NCI-H82 treated with DMSO at 0.1 percent for 48 hours (cell line): ENCODE measurements at regions not wholly inside any gene's neighbourhood (a gene's known extent, or its start where the extent isn't known, plus 50 kb on each side); places are given as distances from the start of the nearest gene placed in this dataset.
"Not testable (repeated sequence)": the region's sequence is repeated elsewhere in the genome, so short reads cannot be mapped to it uniquely, and the experiment has no call there.

ENCODE experiments used
- DNase-seq: peaks from one replicate; lab custom pipeline; 2025; ENCODE audit not compliant: unreplicated experiment; lab: John Stamatoyannopoulos, UW

DNA sequence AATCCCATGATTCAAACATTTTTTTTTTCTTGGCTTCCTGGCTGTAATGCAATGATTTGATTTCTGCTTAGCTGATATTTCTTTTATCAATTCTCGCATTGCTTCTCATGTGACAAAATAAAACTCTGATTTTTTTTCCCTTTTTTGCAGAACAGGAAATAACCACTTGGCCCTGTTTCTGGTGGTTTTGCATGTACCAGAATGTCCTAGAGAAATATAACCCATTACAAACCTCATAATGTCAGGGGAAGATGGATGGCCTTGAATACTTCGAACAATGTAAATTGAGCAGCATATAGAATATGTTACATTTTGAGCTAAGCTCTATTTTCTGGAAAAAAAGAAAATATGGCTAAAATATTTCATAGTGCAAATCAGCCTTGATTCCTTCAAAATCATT lies 275.6 kb downstream of the RAP2B start:
- DNase-seq, result no peak

DNA sequence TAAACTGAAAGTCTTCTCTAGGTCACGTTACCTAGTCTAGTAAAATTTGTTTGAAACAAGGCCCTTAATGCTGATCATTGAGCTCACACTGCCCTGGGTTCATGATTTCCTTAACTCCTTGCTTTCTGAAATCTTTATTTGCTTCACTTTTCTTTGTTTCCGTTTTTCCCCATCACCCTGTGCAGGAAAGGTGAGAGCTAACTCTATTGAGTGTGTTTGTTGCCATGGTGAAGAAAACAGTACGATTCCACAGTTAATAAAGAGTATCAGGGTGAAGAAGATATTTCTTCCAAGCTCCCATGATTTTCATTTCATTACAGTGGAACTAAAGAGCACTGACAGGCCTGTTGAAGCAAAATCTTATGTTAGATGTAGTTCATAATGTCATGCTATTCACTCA lies 276.2 kb downstream of the RAP2B start:
- DNase-seq, result no peak

DNA sequence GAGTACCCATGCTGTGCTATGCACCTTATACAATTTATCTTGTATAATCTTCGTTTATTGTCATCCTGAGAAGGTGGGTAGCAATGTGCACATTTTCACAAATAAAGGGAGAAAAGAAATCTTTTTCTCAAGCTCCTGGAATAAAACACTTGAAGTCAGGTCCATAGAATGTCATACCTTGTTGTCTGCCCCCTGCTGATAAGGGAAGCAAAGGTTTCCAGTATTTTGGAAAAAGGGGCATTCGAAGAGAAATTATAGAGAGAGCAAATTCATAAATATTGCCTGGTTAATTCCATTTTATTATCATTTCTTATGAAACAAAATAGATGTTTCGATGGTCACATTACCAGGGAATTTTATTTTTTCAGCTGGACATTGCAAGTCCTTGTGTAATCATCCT lies 277.8 kb downstream of the RAP2B start:
- no peak for DNase-seq

DNA sequence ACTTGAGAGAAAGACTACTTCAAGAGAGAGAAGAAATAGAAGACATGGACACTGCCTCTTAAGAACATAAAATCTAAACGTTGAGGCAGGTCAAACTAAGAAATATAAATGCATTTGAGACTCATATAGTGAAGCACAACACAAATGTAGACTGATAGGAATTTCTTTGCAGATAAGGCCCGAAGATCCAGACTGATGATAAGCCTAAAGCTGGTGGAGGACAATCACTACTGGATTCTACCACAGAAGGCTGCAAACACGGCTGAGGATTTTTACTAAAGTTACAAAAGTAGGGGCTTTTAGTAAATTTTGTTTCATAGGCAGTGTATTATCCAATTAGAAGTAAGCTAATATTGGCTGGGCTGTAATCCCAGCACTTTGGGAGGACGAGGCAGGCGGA lies 278.3 kb downstream of the RAP2B start:
- DNase-seq, result no peak

DNA sequence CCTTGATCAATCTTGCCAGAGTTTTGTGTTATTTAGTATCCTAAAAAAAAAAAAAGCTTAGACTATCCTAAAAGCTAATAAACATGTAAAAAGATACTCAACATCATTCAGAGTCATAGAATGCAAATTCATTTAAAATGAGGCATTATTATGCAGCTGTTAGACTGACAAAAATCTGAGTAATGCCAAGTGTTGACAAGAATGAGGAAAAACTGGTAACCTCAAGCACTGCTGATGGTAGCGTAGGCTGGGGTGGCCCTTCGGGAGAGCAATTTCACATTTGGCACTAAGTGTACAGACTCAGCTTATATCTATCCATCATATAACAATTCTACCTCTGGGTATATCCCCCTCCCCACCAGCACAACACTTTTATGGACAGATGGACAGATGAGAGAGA lies 280.4 kb downstream of the RAP2B start:
- no peak for DNase-seq

DNA sequence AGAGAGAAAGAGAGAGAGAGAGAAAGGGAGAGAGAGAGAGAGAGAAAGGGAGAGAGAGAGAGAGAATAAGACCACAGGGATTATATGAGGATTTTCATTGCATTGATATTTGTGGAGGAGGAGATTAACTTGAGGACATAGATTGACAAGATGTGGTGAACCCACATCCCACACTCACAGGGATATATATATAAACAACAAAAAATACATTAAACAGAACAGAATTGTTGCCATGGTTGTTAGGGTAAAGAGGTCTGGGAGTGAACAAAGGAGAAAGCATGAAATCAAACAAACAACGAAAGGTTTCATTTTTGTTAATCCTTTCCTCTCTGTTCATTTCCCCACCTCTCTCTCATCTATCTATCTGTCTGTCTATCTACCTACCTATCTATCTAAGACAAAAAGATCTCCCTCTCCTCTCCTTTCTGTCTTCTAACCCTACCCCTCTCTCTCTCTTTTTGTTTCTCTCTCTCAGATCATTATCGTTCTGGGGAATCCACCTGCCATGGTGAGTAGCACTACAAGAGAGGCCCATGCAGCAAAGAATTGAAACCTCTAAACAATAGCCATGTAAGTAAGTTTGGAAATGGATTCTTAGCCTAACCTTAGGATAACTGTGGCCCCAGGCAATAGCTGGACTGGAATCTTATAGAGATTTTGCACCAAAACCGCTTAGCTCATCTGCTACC lies 280.9 kb downstream of the RAP2B start:
- DNase-seq, result no peak

- no peak for DNase-seq
Observed at GRCh38 chr3:153443961-153444360, 281.9 kb downstream of the RAP2B start.

GRCh38 chr3:153445817-153446216 lies 283.8 kb downstream of the RAP2B start:
- no peak for DNase-seq

DNA sequence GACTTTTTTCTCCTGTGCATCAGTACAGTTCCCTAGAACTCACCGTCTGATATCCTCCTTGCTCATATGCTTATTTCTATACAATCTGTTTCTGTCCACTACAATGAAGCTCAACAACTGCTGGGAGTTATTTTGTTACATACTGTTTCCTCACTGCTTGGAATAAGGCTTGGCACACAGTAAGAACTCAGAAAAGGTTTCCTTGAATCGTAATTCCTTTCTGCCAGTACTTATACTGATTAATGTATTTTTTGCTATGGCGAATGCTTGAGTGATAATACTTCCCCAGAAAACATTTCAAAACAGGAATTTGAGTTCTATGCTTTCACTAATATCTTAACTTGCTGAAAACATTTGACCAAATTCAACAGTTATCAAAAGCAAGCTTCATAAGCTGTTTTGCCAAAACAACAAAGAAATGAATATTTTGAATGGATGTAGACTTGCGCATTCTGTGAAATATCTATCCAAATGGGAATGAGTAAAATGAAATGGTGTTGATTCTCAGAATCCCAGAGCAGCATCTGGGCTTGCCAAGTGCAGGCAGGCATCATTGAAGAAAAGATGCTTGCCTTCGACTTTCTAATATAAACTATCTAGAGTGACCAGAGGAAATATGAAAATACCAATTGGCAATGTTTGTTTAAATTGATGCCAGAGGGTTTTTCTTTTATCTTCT lies 286.3 kb downstream of the RAP2B start:
- DNase-seq, result no peak

GRCh38 chr3:153456833-153457545 lies 295.0 kb downstream of the RAP2B start:
- DNase-seq, result no peak

DNA sequence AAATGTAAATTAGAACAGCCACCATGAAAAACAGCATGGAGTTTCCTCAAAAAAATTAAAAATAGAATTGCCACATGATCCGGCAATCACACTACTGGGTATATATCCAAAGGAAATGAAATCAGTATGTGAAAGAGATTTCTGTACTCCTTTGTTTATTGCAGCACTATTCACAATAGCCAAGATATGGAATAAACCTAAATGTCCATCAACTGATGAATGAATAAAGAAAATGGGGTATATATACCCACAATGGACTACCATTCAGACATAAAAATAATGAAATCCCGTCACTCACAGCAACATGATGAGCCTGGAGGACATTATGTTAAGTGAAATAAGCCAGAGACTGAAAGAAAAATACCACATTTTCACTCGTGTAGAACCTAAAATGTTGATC lies 296.9 kb downstream of the RAP2B start:
- no peak for DNase-seq

DNA sequence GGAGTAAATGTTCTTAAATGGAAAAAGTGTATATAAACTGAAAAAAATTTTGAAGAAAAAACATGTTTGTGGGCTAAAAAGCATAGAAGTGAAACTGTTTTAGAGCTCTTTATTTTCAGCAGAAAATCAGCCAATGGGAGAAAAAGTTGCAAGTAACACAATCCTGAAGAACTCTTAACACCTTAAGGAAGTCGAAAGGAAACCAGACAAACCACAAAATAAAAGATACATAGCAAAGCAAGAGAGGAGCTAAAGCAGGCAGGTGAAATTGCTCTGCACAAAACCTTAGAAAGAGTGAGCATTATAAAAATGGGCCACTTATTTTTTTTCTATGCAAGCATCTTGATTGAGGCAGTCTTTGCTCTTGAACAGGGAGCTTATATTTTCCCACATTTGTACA lies 300.5 kb downstream of the RAP2B start:
- no peak for DNase-seq

DNA sequence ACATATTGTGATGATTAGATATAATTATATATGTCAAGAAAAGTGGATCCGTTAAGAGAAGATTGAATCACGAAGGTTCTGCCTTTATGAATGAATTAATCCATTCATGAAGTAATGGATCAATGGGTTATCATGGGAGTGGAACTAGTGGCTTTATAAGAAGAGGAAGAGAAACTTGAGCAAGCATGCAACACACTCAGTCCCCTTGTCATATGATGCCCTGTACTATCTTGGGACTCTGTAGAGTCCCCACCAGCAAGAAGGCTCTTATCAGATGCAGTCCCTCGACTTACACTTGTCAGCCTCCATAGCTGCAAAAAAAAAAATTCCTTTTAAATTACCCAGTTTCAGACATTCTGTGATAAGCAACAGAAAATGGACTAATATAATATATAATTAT lies 301.9 kb downstream of the RAP2B start:
- DNase-seq, result no peak

DNA sequence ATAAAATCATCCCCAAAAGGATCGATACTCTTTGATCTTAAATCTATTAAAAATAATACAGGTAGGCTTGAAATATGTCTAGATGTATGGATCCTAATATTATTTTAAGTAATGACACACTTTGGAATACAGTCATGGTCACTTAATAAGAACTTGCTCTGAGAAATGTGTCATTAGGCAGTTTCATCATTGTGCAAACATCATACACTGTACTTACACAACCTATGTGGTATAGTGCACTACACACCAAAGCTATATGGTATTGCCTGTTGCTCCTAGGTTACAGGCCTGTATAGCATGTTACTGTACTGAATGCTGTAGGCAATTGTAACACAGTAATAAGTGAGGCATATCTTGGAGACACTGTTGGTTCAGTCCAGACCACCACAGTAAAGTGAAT lies 307.1 kb downstream of the RAP2B start:
- DNase-seq, result no peak

- no peak for DNase-seq
Observed at GRCh38 chr3:153484842-153485241, 322.8 kb downstream of the RAP2B start.

DNA sequence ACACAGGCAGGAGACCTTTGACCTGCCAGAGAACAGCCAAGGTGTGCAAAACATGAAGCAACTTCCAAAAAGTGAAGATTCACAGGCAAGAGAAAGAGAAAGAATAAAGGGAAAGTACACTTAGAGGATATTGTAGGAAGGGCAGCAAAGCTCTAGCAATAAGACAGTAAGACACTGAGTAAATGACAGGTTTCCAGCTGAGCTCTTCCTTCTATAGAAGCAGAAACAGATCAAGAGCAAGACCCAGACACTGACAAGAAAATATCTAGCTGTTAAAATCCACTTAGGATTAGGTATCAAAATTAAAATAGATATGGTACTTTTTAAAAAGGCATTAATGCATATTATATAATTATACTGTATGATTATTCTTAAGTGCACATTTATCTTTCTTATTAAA lies 333.4 kb downstream of the RAP2B start:
- DNase-seq, result peak; percentile 5

- DNase-seq, result no peak
Observed at GRCh38 chr3:153502682-153503081, 340.7 kb downstream of the RAP2B start.

DNA sequence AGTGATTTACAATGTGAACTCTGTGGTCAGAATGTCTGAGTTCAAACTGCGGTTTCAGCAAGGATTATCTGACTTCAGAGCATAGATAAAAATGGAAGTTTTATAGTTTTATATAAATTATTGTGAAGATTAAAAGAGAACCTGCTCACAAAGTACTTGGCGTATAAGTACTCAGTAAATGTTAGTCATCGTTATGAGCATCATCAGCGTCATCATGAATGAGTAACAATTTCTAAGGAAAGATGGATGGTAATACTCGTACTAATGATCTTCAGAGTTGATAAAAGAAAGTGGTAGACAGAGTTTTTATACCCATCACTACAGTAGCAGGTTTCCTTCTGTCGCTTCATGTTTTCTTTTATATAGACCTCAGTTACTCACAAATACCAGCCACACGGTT lies 341.8 kb downstream of the RAP2B start:
- DNase-seq, result no peak

DNA sequence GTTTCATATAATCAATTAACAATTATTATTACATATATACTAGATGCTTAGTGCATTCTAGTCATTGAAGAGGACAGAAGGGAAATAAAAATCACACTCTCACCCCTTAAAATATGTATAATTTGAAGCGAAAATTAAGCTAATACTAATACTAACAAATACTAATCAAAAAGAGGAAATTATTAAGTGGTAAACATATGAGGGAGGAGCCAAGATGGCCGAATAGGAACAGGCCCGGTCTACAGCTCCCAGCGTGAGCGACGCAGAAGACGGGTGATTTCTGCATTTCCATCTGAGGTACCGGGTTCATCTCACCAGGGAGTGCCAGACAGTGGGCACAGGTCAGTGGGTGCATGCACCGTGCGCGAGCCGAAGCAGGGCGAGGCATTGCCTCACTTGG lies 344.2 kb downstream of the RAP2B start:
- not testable (repeated sequence) for DNase-seq

DNA sequence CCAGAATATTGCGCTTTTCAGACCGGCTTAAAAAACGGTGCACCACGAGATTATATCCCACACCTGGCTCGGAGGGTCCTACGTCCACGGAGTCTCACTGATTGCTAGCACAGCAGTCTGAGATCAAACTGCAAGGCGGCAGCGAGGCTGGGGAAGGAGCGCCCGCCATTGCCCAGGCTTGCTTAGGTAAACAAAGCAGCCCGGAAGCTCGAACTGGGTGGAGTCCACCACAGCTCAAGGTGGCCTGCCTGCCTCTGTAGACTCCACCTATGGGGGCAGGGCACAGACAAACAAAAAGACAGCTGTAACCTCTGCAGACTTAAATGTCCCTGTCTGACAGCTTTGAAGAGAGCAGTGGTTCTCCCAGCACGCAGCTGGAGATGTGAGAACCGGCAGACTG lies 344.7 kb downstream of the RAP2B start:
- not testable (repeated sequence) for DNase-seq

DNA sequence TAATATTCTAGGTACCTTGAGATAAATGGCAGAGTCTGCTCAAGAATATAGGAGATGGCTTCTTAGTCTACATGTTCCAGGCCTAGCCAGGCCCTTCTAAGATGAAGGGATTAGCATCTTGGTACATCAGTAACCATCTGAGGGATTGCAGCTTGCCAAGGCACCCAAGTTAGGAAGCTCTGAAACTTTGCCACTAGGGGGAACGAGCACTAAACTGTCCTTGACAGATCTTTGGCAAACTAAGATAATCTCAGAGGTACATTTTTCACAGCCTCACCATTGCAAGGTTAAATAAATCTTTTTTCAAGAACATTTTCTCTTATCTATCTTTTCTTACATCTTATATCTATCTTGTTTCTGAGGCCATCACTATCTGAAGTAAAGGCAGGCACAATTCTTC lies 351.2 kb downstream of the RAP2B start:
- no peak for DNase-seq

DNA sequence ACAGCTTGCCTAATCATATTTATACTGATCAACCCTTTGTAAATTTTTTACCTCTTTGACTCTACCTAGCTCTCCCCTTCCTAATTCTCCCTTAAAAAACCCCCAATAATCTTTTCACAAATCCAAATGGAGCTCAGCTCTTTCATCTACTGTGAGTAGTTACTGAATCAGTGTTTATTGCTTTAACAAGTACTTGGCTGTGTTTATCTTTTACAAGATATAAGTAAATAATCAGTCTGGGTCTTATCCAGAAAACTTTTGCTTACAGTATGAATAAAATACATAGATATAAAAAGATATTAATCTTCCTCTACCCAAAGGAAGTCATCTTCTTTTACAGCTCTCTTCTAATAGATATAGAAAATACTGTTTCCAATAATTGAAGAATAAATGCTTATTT lies 366.4 kb downstream of the RAP2B start:
- DNase-seq, result no peak
